Testis (tissue), 2 donors: ENCODE measurements at regions not wholly inside any gene's neighbourhood (a gene's known extent, or its start where the extent isn't known, plus 50 kb on each side); places are given as distances from the start of the nearest gene placed in this dataset.

Source experiments
- DNase-seq: peaks from one replicate; pipeline ENCODE4 v3.0.0-alpha.2; 2019
- H3K27ac ChIP-seq, 2 donors: fragments of 200-600 bp; sonication (generic); one replicate each; pipeline ENCODE4 v1.5.1; 2019
- H3K27me3 ChIP-seq: fragments of 200-600 bp; sonication (generic); one replicate; pipeline ENCODE4 v1.5.1; 2019
- H3K36me3 ChIP-seq: fragments of 200-600 bp; sonication (generic); one replicate; pipeline ENCODE4 v1.5.1; 2017; ENCODE audit warnings: low read depth; ENCODE audit errors: missing control alignments
- H3K4me1 ChIP-seq: fragments of 200-600 bp; sonication (generic); one replicate; pipeline ENCODE4 v1.5.1; 2019
- H3K4me3 ChIP-seq, 2 donors: fragments of 200-600 bp; sonication (generic); one replicate each; pipeline ENCODE4 v1.5.1; 2017 to 2019
- H3K9me3 ChIP-seq: fragments of 200-600 bp; sonication (generic); one replicate; pipeline ENCODE4 v1.5.1; 2017
- POLR2A ChIP-seq: fragments of 450-650 bp; IDR thresholded peaks from one replicate; pipeline ENCODE4 v1.6.1; 2017; ENCODE audit warnings: antibody characterized with exemption, mild to moderate bottlenecking, moderate library complexity
- WGBS, 2 donors: methylation state at CpG; one replicate each; pipeline ENCODE4 v1.1.5; 2018; 5-methylcytosine and 5-hydroxymethylcytosine counted together
- intact Hi-C: fragments of 100-400 bp; cut with DNase I; formaldehyde crosslinking; loops from one replicate; pipeline ENCODE4 v1.15.1; 2023; ENCODE audit warnings: low total_unique reads
- TF ChIP-seq, protein P1 (sequence below), 3 experiments: fragments of 450-650 bp in 2 of 3; fragments of 200-600 bp in 1 of 3; sonication (generic) in 1 of 3; IDR thresholded peaks; one replicate each; pipeline ENCODE4 v1.5.1; 2016 to 2019; ENCODE audit warnings: antibody characterized with exemption in 3 of 3, mild to moderate bottlenecking in 2 of 3, moderate library complexity in 1 of 3

DNA sequence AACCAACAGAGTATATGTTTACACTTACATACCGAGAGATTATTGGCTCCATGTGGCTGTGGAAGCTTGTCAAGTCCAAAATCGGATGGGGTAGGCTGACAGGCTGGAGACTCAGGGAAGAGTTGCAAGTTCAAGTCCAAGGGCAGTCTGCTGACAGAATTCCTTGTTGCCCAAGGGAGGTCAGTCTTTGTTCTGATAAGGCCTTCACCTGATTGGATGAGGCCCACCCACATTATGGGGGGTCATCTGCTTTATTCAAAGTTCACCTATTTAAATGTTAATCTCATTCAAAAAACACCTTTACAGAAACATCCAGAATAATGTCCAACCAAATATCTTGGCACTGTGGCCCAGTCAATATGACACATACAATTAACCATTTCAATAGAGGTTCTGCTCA, 452.4 kb downstream of the KLF12 start:
- Histone ChIP-seq H3K4me3 (no peak overlapping the region), H3K9me3 (no peaks in the 10 kb centered on the region), H3K27ac (no peak overlapping the region), H3K36me3 (no peaks in the 10 kb centered on the region), H3K4me1 (no peaks in the 10 kb centered on the region), H3K27me3 (no peaks in the 10 kb centered on the region)
- TF ChIP-seq, protein P1, sequence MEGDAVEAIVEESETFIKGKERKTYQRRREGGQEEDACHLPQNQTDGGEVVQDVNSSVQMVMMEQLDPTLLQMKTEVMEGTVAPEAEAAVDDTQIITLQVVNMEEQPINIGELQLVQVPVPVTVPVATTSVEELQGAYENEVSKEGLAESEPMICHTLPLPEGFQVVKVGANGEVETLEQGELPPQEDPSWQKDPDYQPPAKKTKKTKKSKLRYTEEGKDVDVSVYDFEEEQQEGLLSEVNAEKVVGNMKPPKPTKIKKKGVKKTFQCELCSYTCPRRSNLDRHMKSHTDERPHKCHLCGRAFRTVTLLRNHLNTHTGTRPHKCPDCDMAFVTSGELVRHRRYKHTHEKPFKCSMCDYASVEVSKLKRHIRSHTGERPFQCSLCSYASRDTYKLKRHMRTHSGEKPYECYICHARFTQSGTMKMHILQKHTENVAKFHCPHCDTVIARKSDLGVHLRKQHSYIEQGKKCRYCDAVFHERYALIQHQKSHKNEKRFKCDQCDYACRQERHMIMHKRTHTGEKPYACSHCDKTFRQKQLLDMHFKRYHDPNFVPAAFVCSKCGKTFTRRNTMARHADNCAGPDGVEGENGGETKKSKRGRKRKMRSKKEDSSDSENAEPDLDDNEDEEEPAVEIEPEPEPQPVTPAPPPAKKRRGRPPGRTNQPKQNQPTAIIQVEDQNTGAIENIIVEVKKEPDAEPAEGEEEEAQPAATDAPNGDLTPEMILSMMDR (IDR thresholded peaks at IDR 0.05): no peak
- TF ChIP-seq POLR2A: no peak
- intact Hi-C loops: no loop called here
- no peak for DNase-seq
- WGBS, 2 donors: 74 to 78% methylated on average over 2 of the region's 2 CpGs

DNA sequence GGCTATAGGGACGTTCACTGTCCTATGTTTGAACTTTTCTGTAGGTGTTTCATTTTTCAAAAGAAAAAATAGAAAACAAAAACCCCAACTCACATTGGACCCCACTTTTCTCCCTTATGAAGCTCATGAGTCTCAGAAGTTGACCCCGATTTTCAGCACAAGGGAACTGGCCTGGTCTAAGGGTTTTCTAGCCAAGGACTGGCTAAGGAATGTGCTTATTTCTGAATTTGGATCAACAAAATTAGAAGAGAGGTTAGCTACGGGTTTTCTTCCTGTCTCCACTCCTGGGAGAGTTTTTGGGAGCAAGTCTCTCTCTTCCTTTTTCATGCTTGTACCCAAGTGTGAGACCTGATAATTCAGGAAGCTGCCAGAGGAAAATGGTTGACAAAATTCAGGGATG, 453.2 kb downstream of the KLF12 start:
- WGBS, 2 donors: 60 to 65% methylated on average over 3 of the region's 3 CpGs
- Histone ChIP-seq H3K4me3 (no peak overlapping the region), H3K36me3 (no peaks in the 10 kb centered on the region), H3K27me3 (no peaks in the 10 kb centered on the region), H3K4me1 (no peaks in the 10 kb centered on the region), H3K9me3 (no peaks in the 10 kb centered on the region), H3K27ac (no peak overlapping the region)
- TF ChIP-seq POLR2A: no peak
- TF ChIP-seq, protein P1 (IDR thresholded peaks at IDR 0.05): no peak
- no peak for DNase-seq
- intact Hi-C loops: no loop called here

DNA sequence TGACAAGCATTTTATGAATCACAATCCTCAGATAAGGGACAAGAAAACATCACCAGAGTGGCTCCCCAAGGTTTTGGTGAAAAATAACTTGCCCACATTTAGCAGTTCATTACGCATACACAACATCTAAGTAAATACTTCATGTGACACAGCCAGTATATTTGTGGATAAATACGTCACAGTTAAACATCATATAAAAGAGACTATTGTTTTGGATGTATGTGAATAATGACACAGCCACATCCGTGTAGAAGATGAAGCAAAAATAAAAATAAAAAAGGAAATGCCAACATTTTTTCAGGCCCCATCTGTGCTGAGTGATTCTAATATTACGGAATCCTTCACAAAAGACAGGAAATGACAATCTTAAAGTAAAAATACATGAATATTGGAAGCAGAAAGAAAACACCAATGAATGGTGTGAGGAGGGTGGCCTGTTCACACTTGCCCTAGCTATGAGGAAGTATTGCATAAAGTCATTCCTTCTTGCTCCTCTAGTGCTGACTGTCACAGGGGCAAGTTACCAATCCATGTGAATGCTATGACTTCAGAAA, 457.1 kb downstream of the KLF12 start:
- TF ChIP-seq POLR2A: no peak
- TF ChIP-seq, protein P1 (IDR thresholded peaks at IDR 0.05): no peak
- no peak overlapping the region for H3K27ac ChIP-seq
- no peak for DNase-seq
- H3K4me1 ChIP-seq: no peaks in the 10 kb centered on the region
- intact Hi-C loops: no loop called here
- 75 to 76% methylated on average over 4 of the region's 4 CpGs for WGBS, 2 donors
- no peaks in the 10 kb centered on the region for H3K27me3 ChIP-seq
- H3K4me3 ChIP-seq: no peak overlapping the region
- no peaks in the 10 kb centered on the region for H3K9me3 ChIP-seq
- H3K36me3 ChIP-seq: no peaks in the 10 kb centered on the region

DNA sequence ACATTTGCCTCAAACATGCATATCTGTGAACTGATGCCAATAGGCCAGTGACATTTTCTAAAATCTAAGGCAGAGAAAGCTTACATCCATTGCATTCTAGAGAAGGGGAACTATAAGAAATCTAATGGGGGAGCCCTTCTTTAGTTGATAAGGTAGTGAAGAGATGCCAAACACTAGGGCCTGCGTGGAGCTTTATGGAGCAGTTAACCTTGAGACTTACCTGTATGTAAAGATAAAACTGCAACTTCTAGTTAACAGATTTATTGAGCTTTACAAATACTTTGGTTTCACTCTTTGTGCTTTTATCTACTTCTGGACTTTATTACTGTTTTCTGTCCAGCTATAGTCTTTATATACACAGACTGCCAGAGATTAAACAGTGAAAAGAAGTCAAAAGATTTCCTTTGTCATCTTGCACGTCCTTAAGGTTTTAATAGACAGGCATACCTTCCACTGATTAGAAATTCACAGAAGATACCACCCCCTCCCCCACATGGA, 457.6 kb downstream of the KLF12 start:
- no peak for DNase-seq
- Histone ChIP-seq H3K4me1 (no peaks in the 10 kb centered on the region), H3K36me3 (no peaks in the 10 kb centered on the region), H3K9me3 (no peaks in the 10 kb centered on the region), H3K27ac (no peak overlapping the region), H3K4me3 (no peak overlapping the region), H3K27me3 (no peaks in the 10 kb centered on the region)
- TF ChIP-seq, protein P1 (IDR thresholded peaks at IDR 0.05): no peak
- no peak for TF ChIP-seq POLR2A
- WGBS, 2 donors: 63 to 67% methylated on average over 2 of the region's 2 CpGs
- intact Hi-C loops: no loop called here

DNA sequence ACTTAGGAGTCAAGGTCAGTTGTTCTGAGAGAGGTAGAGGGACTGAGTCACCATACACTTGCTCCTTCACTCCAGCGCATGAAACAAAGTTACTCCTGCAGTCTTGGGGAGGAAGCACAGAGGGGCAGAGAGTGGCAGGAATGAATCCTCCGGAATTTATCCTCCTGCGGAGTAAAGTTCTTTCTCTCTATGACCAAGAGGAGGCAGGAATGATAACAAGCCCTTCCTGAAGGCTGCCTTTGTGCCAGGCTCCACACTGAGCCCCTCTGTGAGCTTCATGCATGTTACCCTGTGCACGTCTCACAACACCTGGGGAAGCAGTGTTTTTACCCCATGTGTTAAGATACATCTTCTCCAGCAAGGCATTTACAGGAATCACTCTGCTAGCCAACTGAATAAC, 458.4 kb downstream of the KLF12 start:
- Histone ChIP-seq H3K4me3 (no peak overlapping the region), H3K4me1 (no peaks in the 10 kb centered on the region), H3K27ac (no peak overlapping the region), H3K36me3 (no peaks in the 10 kb centered on the region), H3K9me3 (no peaks in the 10 kb centered on the region), H3K27me3 (no peaks in the 10 kb centered on the region)
- no peak for DNase-seq
- WGBS, 2 donors: 80 to 81% methylated on average over 4 of the region's 4 CpGs
- TF ChIP-seq, protein P1 (IDR thresholded peaks at IDR 0.05): no peak
- no peak for TF ChIP-seq POLR2A
- intact Hi-C loops: no loop called here
